GM21381 (cell line): ENCODE measurements at regions not wholly inside any gene's neighbourhood (a gene's known extent, or its start where the extent isn't known, plus 50 kb on each side); places are given as distances from the start of the nearest gene placed in this dataset.
"Not testable (repeated sequence)": the region's sequence is repeated elsewhere in the genome, so short reads cannot be mapped to it uniquely, and the experiment has no call there.

Experiments used
- ATAC-seq: cut with Tn5 transposase; IDR thresholded peaks from one replicate; pipeline ENCODE4 v1.9.1; 2021; ENCODE audit warnings: mild to moderate bottlenecking, moderate library complexity; ENCODE audit not compliant: unreplicated experiment

DNA sequence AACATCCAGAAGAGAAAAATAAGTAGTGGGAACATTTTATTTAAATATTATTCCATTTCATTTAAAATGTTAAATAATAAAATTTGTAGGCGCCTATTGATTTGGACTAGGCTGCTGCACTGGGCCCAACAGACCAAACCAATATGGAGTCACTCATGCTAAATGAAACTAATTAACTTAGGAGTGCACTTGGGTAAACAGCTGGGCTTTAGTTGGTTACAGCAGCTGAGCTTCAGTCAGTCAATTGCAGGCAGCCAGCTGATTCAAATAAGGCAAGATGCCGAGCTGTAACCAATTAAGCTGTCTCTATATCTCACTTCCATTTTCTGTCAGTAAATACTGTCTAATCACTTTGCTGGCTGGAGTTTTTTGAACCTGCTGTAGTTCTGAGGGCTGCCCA lies 102.1 kb upstream of the WDR11 start:
- no peak for ATAC-seq

DNA sequence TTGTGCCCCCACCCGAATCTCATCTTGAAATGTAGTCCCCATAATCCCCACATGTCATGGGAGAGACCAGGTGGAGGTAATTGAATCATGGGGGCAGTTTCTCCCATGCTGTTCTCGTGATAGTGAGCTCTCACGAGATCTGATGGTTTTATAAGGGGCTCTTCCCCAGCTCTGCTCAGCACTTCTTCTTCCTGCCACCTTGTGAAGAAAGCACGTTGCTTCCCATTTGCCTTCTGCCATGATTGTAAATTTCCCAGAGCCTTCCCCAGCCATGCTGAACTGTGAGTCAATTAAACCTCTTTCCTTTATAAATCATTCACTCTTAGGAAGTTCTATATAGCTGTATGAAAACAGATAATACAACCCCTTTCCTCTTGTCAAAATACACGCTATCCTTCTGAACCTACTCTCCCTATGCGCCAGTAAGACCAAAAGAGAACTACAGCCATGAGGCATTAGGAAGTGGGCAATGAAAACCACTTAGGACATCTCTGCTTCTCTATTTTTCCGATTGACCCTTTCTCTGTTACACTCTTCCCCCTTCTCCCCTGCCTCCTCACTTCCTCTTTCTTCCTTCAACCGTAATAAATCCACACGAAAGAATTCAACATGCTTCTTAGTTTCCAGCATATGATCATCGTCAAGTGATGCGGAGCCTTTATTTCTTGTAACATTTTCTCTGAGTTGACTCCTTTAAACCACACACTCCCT lies 101.2 kb upstream of the WDR11 start:
- no peak for ATAC-seq

DNA sequence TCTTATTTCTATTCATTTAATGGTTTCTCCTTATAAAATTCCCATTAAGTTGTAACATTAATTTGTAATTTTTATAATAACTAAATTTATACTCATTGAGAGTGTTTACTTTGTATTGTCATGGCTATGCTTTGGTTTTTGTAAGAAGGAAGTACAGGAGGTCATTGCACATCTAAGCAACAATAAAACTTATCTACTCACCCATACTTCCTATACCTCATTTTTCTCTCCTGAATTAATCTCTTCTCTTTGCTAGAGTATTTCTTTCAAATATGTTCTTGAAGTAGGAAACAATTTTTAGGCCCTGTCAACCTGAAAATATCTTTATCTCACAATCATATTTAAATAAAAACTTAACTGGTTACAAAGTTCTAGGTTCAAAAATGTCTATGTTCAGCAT lies 95.4 kb upstream of the WDR11 start:
- no peak for ATAC-seq

DNA sequence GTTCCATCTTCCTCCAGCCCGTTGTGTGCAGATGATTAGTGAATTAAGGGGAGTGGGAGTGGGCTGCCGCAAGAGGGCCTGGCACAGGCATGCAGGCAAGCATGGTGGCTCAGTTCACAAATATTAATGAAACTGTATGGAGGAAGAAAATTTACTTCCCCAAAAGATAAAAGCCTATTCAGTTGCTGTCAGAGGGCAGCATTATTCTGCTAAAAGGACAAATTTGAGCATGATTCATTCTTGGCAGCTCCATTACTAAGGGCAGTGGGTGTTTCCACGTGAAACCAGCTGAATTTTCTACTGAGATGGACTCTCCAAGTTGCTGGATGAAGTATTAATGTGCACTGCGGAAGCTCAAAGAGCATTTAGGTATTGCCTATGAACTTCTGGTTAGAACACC lies 90.9 kb upstream of the WDR11 start:
- ATAC-seq, result no peak

DNA sequence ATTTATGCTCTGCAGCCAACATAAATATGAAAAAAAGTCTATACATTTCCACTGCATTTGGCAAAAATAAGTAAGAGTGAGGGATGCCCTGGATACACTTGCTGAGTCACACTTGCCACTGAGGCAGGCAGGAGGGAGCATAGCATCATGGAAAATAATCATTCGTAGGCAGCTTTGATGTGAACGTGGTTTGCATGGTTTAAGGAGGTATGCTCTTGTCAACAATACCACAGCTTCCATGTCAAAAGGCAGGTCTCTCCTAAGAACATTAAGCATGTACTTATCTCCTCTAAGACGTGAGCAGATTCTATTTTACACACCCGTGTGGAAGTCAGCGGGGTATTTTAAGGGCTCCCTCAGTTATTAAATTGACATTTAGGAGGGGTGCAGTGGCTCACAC lies 89.2 kb upstream of the WDR11 start:
- ATAC-seq, result no peak

DNA sequence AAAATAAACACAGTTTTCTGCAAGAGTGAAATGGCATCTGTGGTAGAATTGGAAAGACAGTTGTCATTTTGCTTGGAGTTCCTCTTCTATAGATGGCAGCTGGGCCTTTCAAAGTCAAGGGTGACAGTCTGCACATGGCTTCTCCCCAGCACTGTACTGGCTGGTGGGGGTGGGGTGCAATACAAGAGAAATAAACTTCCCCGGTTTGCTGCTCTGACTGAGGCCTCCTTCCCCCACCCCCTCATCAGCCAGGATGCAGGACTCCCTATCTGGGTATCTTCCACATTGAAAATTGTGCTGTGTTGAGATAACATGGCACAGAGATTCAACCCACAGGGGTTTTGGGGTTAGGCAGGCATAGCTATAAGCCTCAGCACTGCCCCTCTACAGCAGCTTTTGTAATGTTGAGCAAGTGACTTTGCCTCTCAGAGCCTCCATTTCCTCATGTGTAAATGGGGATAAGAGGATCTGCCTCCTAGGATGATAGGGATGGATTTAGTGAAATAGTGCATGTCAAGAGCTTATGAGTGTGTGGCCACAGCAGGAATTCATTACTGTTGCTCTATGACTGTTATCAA lies 85.8 kb upstream of the WDR11 start:
- no peak for ATAC-seq

DNA sequence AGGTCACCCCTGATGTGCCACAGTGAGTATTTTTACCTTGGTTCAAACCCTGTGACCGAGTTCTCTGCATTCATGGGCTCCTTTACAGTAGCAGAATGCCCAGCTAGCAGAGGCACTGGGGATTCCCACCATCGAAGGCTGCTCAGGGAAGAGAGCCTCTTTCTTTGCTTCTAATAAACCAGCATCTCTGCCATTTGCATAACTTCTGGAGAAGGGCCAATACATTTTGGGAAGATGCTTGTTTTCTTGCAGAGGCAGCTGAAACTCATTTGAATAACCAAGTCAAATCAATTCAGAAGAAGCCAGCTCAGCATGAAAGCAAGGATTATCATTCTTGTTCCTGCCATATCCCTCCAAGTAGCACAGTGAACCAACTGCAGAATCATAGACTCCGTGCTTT lies 82.9 kb upstream of the WDR11 start:
- no peak for ATAC-seq

DNA sequence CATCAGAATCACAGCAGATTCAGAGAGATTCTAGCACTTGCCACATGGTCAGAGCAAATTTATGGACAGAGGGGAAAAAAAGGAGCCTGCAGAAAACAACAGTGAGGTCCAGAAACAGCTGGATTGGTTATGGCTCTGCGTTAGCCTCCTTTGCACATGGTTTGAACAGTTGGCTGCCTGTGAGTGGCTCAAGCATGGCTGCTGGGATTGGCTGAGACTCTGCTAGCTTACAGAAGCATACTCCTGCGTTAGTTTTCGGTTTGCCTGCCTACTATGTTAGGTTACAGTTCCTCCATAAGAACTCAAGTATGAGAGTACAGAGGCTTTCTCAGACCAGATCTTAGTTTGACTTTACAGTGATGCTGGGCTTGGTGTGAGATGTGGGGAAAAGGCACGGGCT lies 80.7 kb upstream of the WDR11 start:
- ATAC-seq, result no peak

DNA sequence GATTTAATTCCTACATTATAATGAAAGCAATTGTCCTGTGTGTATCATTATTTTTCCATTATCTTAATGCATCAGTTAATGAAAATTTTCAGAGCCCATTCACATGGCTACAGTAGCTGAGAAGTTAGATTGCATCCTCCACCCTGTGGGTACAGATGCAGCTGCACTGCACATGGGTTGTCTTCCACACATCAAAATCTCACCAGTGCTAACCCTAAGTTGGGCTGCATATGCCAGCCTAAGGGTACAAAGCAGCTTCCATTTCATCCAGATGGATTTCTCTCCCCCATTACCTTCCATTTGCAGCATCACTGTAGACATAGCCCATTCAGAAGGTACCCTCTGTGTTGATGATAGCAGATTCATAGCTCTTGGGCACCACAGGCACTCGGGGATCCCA lies 74.7 kb upstream of the WDR11 start:
- no peak for ATAC-seq

DNA sequence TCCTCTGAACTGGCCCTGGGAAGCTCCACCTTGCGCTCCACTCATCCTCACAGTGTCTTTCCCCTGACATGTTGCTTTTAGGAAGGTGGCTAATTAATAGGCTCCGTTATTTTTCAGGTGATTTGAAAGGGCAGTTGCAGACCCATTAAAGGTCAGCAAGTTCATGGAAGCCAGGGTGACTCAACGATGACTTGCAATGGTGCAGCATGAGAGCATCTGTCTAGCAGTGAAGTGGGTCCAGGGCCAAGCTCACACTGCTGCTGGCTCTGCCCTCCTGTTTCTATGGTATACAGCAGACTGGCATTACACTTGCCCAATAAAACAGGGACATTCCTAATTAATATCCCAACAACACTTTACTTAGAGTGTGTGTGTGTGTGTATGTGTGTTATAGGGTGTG lies 68.8 kb upstream of the WDR11 start:
- no peak for ATAC-seq

DNA sequence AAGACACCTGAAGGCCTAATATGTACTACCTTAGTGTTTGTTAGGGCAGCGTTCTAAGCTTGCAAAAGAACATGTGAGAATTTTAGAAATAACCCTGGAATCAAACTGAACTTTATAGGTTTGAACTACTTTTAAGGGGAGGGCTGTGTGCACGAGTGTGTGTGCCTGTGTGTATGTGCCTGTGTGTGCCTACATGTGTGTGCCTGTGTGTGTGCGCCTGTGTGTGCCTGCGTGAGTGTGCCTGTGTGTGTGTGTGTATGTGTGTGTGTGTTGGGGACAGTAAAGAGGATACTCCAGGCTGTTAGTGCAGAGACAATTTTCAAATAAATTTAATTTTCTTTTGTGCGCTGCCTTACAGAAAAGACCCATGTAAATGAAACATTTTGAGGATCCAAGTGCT lies 68.1 kb upstream of the WDR11 start:
- ATAC-seq, result no peak

DNA sequence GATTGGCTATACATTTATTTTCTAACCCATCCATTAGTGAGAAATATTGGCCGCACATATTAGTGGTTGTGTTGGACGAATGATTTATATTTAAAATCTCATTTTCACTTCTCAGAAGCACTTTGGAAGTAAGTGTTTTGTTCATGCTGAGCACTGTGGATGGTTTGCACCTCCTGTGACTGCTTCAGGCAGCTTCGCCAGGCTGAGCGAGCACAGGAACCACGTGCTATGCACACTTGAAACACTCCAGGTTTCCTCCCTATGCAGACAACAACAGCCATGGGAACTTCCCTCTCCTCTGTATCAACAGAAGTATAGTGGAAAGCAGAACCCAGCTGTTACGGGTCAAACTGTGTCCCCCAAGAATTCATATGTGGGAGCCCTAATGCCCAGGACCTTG lies 67.3 kb upstream of the WDR11 start:
- no peak for ATAC-seq

DNA sequence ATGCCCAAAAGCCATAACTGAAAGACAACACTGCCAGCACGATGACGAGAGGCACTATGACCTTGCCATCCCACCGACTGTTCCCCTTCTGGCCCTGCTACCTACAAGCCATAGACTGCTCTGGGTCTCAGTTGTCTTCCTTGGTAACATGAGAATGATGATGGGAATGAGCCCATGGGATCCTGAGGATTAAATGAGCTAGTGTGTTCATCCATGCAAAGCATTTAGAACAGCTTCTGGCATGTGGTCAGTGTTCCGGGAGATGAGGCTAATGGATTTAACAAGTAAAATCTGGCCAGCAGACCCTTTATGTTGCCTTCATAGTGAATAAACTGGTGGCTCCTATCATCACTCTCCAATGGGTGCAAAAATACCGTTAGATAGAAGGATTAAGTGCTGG lies 62.4 kb upstream of the WDR11 start:
- ATAC-seq, result no peak

DNA sequence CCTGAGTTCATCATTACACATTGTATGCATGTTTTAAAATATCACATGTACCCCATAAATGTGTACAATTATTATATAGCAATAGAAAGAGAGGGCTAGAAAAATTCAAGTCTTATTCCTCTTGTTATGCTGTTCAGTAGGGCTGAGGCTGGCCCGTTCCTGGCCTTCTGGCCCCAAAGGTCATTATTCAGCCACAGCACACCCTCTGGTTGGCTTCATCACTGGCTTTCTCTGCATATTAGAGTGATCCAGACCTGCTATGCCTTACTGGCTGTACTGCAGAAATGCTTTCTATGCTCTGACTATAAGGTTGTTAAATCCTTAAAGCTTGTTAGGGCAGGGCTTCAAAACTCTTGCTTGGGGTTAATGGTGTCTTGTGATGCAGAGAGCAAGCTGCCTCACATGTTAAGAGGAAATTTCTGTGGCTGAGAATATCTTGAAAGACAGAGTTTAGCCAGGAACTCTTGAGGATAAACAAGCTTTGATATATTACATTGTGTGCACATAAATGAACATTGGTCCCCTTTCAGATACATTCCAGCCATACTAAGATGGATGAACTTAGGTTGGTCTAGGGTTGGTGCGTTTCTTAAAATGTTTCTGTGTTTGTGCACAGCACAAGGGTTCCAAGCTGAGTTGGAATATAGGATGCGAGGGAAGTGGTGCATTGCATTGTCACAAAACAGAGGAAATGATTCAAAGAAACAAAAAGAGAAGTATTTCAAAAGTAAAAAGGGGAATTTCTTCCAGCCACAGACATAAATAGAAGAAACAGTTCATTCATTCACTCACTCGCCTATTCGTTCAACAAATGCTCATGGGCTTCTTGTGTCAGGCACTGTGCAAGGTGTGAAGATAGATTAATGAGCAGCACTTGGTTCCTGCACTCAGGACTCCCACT lies 61.6 kb upstream of the WDR11 start:
- no peak for ATAC-seq

DNA sequence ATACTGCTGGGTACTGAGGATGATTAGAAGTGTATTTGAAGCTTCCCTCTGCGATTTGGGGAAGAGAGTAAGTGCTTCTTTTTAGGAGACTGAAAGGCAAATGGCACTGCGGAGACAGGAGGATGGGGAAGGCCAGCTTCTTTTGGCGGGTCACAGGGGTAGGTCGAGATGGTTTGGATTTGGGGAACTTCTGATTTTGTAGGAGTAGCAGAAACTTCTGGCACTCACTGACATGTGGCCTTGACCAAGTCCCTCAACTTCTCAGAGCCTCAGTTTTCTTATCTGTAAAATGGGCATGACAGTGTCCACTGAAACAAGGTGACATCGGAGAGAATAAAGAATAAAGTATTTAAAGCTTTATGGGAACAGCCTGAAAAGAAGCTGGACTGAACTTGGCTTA lies 59.8 kb upstream of the WDR11 start:
- no peak for ATAC-seq

DNA sequence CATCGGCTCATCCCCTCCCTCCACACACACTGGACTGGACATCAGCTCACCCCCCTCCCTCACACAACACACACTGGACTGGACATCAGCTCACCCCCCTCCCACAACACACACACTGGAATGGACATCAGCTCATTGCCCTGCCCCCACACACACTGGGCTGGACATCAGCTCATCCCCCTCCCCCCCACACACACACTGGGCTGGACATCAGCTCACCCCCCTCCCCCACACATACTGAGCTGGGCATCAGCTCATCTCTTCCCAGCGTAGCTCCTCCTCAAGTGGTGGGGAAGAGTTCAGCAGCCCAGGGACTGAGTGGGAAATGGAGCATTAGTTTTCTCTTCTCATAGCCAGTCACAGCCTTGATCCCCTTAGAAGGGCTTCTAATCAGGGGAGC lies 58.1 kb upstream of the WDR11 start:
- ATAC-seq, result no peak

DNA sequence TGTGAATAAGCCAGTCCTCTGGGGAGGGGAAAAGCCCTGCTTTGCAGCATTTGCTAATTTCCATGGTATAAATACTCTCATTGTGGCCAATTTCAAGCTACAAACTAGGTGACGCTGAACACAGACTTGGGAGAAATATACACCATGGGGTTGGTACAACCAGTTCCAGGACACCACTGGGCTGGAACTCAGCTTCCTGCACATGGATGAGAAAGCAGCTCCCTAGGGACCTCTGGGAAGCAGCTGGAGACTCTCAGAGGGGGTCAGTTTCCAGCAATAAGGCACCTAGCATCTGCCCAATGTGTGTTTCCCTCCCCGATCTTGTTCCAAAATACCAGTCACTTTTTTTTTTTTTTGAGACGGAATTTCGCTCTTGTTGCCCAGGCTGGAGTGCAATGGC lies 56.8 kb upstream of the WDR11 start:
- ATAC-seq, result no peak

DNA sequence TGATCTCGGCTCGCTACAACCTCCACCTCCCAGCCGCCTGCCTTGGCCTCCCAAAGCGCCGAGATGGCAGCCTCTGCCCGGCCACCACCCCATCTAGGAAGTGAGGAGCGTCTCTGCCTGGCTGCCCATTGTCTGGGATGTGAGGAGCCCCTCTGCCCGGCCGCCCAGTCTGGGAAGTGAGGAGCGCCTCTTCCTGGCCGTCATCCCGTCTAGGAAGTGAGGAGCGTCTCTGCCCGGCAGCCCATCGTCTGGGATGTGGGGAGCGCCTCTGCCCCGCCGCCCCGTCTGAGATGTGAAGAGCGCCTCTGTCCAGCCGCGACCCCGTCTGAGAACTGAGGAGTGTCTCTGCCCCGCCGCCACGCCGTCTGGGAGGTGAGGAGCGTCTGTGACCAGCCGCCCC lies 52.9 kb upstream of the WDR11 start:
- not testable (repeated sequence) for ATAC-seq

DNA sequence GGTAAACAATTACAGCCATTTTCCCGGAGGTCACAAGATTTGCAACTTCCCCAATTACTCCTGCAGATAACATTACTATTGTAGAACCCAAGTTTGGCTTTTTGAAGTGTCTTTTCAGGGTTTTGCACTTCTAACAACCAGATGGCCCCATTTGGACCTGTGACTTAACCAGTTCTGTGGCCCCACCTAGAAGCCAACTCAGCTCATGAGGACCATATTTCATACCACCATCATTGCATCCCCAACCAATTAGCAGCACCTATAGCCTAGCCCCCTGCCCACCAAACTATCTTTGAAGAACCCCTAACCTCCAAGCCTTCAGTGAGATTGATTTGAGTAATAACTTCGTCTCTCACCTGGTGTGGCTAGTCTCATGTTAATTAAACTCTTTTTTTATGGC lies 51.3 kb upstream of the WDR11 start:
- ATAC-seq, result no peak

DNA sequence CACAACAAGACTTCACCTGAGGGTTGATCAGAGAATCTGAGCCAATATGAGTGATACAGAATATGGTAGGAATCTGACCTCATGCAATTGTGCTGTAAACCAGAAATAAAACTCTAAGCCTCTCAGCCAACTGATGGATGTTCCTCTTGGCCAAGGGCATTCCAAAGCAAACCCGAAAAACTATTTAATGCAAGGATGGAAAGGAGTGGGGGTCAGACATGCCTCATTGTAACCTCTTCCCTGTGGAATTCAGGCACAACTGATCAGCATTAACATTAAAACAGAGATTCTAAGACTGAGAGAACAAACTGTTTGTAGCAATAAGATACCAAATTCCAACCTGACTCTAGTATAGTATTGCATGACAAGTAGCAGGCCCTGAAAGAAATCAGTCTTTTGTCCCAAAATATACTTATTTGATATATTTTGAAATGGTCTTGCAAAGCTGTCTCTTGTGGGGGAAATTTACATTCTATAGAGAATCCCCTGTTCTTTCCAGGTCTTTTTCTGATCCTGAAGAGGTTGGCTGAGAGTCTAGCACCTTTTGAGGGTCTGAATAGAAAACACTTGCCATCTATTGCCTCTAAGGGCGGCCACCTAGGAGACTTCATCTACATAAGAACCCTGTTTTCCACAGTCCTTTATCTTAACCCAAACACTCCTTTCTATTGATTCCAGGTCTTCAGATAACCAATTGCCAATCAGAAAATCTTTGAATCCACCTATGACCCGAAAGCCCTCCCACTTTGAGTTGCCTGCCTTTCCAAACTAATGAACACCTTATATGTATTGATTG lies 50.4 kb upstream of the WDR11 start:
- ATAC-seq, result no peak
